ENCODE measurements at regions not wholly inside any gene's neighbourhood (a gene's known extent, or its start where the extent isn't known, plus 50 kb on each side); places are given as distances from the start of the nearest gene placed in this dataset.

GRCh38 chr12:90851800-90852718 is 102.9 kb downstream of the CCER1 start:
- DNase-seq = no peak
- H3K27ac Mint-ChIP-seq = no peak overlapping the region

GRCh38 chr12:90842477-90842876 is 112.5 kb downstream of the CCER1 start:
- no peaks in the 10 kb centered on the region for H3K9me3 Mint-ChIP-seq
- H3K36me3 Mint-ChIP-seq (ENCODE audit: low read depth) = no peaks in the 10 kb centered on the region
- no peak for DNase-seq
- no peak overlapping the region for H3K27ac Mint-ChIP-seq
- H3K27me3 Mint-ChIP-seq = peaks cover 3% of the 10 kb centered on the region
- no peaks in the 10 kb centered on the region for H3K4me1 Mint-ChIP-seq (ENCODE audit: low read depth)
- H3K4me3 Mint-ChIP-seq = no peak overlapping the region

More at GRCh38 chr12:90851800-90852718, 102.9 kb downstream of the CCER1 start:
- Mint-ChIP-seq H3K9me3 (no peaks in the 10 kb centered on the region), H3K36me3 (ENCODE audit: low read depth) (no peaks in the 10 kb centered on the region), H3K27me3 (peaks cover 11% of the 10 kb centered on the region), H3K4me3 (no peak overlapping the region), H3K4me1 (ENCODE audit: low read depth) (peaks cover 1% of the 10 kb centered on the region)

- Mint-ChIP-seq H3K27me3 (no peaks in the 10 kb centered on the region), H3K4me1 (ENCODE audit: low read depth) (no peaks in the 10 kb centered on the region), H3K27ac (no peak overlapping the region), H3K9me3 (no peaks in the 10 kb centered on the region), H3K4me3 (no peak overlapping the region), H3K36me3 (ENCODE audit: low read depth) (no peaks in the 10 kb centered on the region)
- no peak for DNase-seq
These were observed 113.6 kb downstream of the CCER1 start for GRCh38 chr12:90841336-90841735.

DNA sequence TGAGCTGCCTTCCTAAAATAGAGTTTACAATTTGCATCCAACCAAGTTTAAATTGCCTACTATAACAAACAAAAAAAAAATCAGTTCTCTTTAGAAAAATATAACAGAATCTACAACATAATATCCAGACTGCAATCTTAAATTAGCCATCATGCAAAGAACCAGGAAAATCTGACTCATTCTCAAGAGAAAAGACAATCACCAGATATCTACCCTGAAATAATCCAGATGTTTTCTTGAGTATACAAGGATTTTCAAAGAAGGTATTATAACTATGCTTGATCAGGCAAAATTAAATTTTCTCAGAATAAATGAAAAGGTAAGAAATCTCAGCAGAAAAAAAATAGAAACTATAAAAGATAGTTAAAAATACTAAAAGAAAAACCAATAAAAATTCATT is 115.6 kb downstream of the CCER1 start:
- no peak for DNase-seq
- H3K27me3 Mint-ChIP-seq = no peaks in the 10 kb centered on the region
- H3K4me1 Mint-ChIP-seq (ENCODE audit: low read depth) = no peaks in the 10 kb centered on the region
- no peaks in the 10 kb centered on the region for H3K9me3 Mint-ChIP-seq
- no peak overlapping the region for H3K4me3 Mint-ChIP-seq
- no peaks in the 10 kb centered on the region for H3K36me3 Mint-ChIP-seq (ENCODE audit: low read depth)
- no peak overlapping the region for H3K27ac Mint-ChIP-seq

DNA sequence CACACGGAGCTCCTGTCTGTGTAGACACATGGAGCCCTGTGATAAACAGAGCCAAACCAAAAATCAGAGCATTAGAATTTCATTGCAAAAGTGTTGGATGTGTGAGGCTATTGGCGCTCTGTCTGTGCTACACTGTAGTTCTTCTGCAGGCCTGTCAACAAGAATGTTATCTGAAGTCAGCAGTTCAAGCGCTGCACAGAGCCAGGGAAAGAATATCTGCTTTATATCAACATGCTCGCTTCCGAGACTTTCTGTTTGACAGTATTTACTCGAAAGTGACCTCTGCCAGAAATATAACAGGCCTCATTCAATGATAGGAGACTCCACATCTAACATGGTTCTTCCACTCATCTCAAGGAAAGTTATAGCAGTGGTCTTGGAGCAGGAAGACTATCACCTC is 118.3 kb downstream of the CCER1 start:
- H3K27me3 Mint-ChIP-seq = no peaks in the 10 kb centered on the region

GRCh38 chr12:90833228-90833627 is 121.7 kb downstream of the CCER1 start:
- no peaks in the 10 kb centered on the region for H3K27me3 Mint-ChIP-seq
- no peak for DNase-seq
- no peak overlapping the region for H3K27ac Mint-ChIP-seq
- H3K4me1 Mint-ChIP-seq (ENCODE audit: low read depth) = no peaks in the 10 kb centered on the region
- H3K9me3 Mint-ChIP-seq = no peaks in the 10 kb centered on the region
- no peaks in the 10 kb centered on the region for H3K36me3 Mint-ChIP-seq (ENCODE audit: low read depth)
- no peak overlapping the region for H3K4me3 Mint-ChIP-seq

More for the DNA sequence above, 118.3 kb downstream of the CCER1 start:
- no peak overlapping the region for H3K4me3 Mint-ChIP-seq
- H3K9me3 Mint-ChIP-seq = no peaks in the 10 kb centered on the region
- H3K4me1 Mint-ChIP-seq (ENCODE audit: low read depth) = no peaks in the 10 kb centered on the region
- DNase-seq = no peak
- no peaks in the 10 kb centered on the region for H3K36me3 Mint-ChIP-seq (ENCODE audit: low read depth)
- H3K27ac Mint-ChIP-seq = no peak overlapping the region

- no peak overlapping the region for H3K27ac Mint-ChIP-seq
- H3K4me1 Mint-ChIP-seq (ENCODE audit: low read depth) = no peaks in the 10 kb centered on the region
- DNase-seq = no peak
These were observed 122.5 kb downstream of the CCER1 start for GRCh38 chr12:90832427-90832826.

DNA sequence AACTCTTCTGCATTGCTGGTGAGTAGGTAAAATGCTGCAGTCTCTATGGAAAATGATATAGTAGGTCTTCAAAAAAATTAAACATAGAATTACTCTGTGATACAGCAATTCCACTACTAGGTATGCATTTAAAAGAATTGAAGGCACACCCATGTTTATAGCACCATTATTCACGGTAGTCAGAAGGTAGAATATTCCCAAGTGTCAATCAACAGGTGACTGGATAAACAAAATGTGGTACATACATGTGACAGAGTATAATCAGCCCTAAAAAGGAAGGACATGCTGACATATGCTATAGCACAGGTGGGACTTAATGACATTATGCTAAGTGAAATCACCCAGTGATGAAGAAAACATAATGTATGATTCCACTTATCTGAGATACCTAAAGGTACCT is 123.3 kb downstream of the CCER1 start:
- DNase-seq = no peak
- no peaks in the 10 kb centered on the region for H3K4me1 Mint-ChIP-seq (ENCODE audit: low read depth)
- H3K27me3 Mint-ChIP-seq = no peaks in the 10 kb centered on the region
- no peaks in the 10 kb centered on the region for H3K36me3 Mint-ChIP-seq (ENCODE audit: low read depth)
- H3K4me3 Mint-ChIP-seq = no peak overlapping the region
- H3K27ac Mint-ChIP-seq = no peak overlapping the region
- H3K9me3 Mint-ChIP-seq = no peaks in the 10 kb centered on the region

More at GRCh38 chr12:90832427-90832826, 122.5 kb downstream of the CCER1 start:
- Mint-ChIP-seq H3K9me3 (no peaks in the 10 kb centered on the region), H3K36me3 (ENCODE audit: low read depth) (no peaks in the 10 kb centered on the region), H3K27me3 (no peaks in the 10 kb centered on the region), H3K4me3 (no peak overlapping the region)

DNA sequence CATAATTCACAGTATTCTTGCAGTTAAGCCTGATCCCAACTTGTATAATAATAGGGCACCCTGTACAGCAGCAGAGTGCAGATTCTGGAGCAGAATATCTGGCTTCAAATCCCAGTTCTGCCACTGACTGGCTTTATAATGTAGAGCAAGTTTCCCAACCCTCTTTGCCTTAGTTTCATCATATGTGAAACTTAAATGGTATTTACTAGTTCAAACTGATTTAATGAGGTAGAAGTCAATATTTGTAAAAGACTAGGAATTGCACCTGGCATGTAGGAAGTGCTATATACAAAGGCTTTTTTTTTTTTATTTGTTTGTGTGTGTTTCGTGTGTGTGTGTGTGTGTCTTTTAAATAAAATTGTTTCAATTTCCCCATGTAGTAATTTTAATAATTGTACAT is 125.9 kb downstream of the CCER1 start:
- Mint-ChIP-seq H3K4me1 (ENCODE audit: low read depth) (no peaks in the 10 kb centered on the region), H3K4me3 (no peak overlapping the region)

GRCh38 chr12:90828621-90829020 is 126.4 kb downstream of the CCER1 start:
- H3K4me3 Mint-ChIP-seq = no peak overlapping the region
- H3K36me3 Mint-ChIP-seq (ENCODE audit: low read depth) = no peaks in the 10 kb centered on the region
- H3K4me1 Mint-ChIP-seq (ENCODE audit: low read depth) = no peaks in the 10 kb centered on the region
- H3K27me3 Mint-ChIP-seq = no peaks in the 10 kb centered on the region
- DNase-seq = no peak
- H3K9me3 Mint-ChIP-seq = no peaks in the 10 kb centered on the region
- no peak overlapping the region for H3K27ac Mint-ChIP-seq

More for the DNA sequence above, 125.9 kb downstream of the CCER1 start:
- Mint-ChIP-seq H3K36me3 (ENCODE audit: low read depth) (no peaks in the 10 kb centered on the region), H3K9me3 (no peaks in the 10 kb centered on the region), H3K27me3 (no peaks in the 10 kb centered on the region), H3K27ac (no peak overlapping the region)
- no peak for DNase-seq

DNA sequence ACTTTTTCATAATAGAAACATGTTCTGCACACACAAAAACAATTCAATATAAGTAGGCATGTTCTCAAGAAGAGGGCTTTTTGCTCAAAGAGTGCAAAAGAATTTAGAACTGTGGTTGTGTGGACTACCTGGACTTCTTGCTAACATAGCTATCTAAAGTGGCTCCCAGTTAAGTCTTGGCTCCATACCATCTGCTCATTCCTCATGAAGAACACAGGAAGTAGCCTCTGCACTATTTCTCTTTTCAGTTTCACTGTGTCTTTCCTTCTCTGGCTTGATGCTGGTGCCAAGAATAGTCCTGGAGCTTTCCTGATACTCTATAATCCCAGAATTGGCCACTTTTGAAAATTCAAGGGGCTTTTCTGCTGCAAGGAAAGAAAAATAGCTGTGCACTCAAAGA is 127.4 kb downstream of the CCER1 start:
- Mint-ChIP-seq H3K36me3 (ENCODE audit: low read depth) (no peaks in the 10 kb centered on the region), H3K4me1 (ENCODE audit: low read depth) (no peaks in the 10 kb centered on the region), H3K4me3 (no peak overlapping the region), H3K27ac (no peak overlapping the region), H3K9me3 (no peaks in the 10 kb centered on the region), H3K27me3 (no peaks in the 10 kb centered on the region)
- no peak for DNase-seq

GRCh38 chr12:90826036-90826435 is 128.9 kb downstream of the CCER1 start:
- no peak for DNase-seq
- H3K36me3 Mint-ChIP-seq (ENCODE audit: low read depth) = no peaks in the 10 kb centered on the region
- no peak overlapping the region for H3K4me3 Mint-ChIP-seq
- H3K9me3 Mint-ChIP-seq = no peaks in the 10 kb centered on the region
- H3K27me3 Mint-ChIP-seq = no peaks in the 10 kb centered on the region
- no peaks in the 10 kb centered on the region for H3K4me1 Mint-ChIP-seq (ENCODE audit: low read depth)
- H3K27ac Mint-ChIP-seq = no peak overlapping the region

- Mint-ChIP-seq H3K27ac (no peak overlapping the region), H3K4me3 (no peak overlapping the region), H3K4me1 (ENCODE audit: low read depth) (no peaks in the 10 kb centered on the region), H3K27me3 (no peaks in the 10 kb centered on the region), H3K36me3 (ENCODE audit: low read depth) (no peaks in the 10 kb centered on the region), H3K9me3 (no peaks in the 10 kb centered on the region)
- no peak for DNase-seq
These were observed 131.1 kb downstream of the CCER1 start for GRCh38 chr12:90823859-90824258.

- DNase-seq = no peak
- Mint-ChIP-seq H3K36me3 (ENCODE audit: low read depth) (no peaks in the 10 kb centered on the region), H3K27me3 (no peaks in the 10 kb centered on the region), H3K9me3 (no peaks in the 10 kb centered on the region), H3K27ac (no peak overlapping the region), H3K4me1 (ENCODE audit: low read depth) (no peaks in the 10 kb centered on the region), H3K4me3 (no peak overlapping the region)
These were observed 135.3 kb downstream of the CCER1 start for GRCh38 chr12:90819709-90820108.

GRCh38 chr12:90816353-90817089 is 138.5 kb downstream of the CCER1 start:
- no peak for DNase-seq
- Mint-ChIP-seq H3K27me3 (no peaks in the 10 kb centered on the region), H3K4me3 (no peak overlapping the region), H3K9me3 (no peaks in the 10 kb centered on the region), H3K36me3 (ENCODE audit: low read depth) (no peaks in the 10 kb centered on the region), H3K4me1 (ENCODE audit: low read depth) (no peaks in the 10 kb centered on the region), H3K27ac (no peak overlapping the region)

All from activated T-cell treated with anti-CD3 and anti-CD28 coated beads, Interleukin-2, amount 50 U/mL, for 24 hours (primary cell).